ENCODE measurements at regions not wholly inside any gene's neighbourhood (a gene's known extent, or its start where the extent isn't known, plus 50 kb on each side); places are given as distances from the start of the nearest gene placed in this dataset.

DNA sequence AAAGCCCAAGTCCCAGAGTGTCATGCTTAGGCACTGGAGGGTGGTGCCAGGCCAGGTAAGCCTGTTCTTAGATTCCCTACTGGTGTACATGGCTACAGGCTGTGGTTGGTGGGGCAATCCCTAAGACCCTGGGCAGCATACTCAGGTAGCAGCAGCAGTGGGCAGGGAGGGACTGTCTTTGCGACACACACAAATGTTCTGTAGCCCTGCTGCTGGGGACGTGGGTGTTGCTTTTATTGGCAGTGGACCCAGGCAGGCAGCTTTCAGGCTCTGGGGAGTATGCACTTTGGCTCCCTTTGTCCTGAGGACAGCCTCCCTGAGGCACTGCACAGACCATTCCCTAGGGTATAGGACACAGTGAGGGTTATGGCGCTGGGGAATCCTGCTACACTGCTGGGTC is 137.1 kb upstream of the ADAMTS19 start:
- TF ChIP-seq, protein P1, sequence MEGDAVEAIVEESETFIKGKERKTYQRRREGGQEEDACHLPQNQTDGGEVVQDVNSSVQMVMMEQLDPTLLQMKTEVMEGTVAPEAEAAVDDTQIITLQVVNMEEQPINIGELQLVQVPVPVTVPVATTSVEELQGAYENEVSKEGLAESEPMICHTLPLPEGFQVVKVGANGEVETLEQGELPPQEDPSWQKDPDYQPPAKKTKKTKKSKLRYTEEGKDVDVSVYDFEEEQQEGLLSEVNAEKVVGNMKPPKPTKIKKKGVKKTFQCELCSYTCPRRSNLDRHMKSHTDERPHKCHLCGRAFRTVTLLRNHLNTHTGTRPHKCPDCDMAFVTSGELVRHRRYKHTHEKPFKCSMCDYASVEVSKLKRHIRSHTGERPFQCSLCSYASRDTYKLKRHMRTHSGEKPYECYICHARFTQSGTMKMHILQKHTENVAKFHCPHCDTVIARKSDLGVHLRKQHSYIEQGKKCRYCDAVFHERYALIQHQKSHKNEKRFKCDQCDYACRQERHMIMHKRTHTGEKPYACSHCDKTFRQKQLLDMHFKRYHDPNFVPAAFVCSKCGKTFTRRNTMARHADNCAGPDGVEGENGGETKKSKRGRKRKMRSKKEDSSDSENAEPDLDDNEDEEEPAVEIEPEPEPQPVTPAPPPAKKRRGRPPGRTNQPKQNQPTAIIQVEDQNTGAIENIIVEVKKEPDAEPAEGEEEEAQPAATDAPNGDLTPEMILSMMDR (conservative IDR thresholded peaks at IDR 0.05), result no peak
- Histone ChIP-seq H2AFZ (no peak overlapping the region), H3K36me3 (ENCODE audit: low read depth) (no peaks in the 10 kb centered on the region), H3K4me1 (replicated peaks; ENCODE audit: insufficient read depth) (no peaks in the 10 kb centered on the region), H3F3A (ENCODE audit: insufficient read depth, low read depth) (no peaks in the 10 kb centered on the region), H4K20me1 (ENCODE audit: insufficient read depth) (no peaks in the 10 kb centered on the region), H3K4me3 (no peak overlapping the region), H3K9me3 (ENCODE audit: insufficient read depth, low read depth) (no peaks in the 10 kb centered on the region), H3K27ac (no peak overlapping the region), H3K4me2 (no peak overlapping the region), H3K9me2 (ENCODE audit: insufficient read depth) (no peaks in the 10 kb centered on the region), H3K79me2 (ENCODE audit: low read depth) (no peaks in the 10 kb centered on the region), H3K27me3 (ENCODE audit: insufficient read depth, low read depth) (no peaks in the 10 kb centered on the region)
- intact Hi-C loops (cut with micrococcal nuclease; ENCODE audit: unreplicated experiment), result no loop called here
- DNase-seq, result no peak
- BruUV-seq (replicated peaks), result no TSS peak
- CTCF ChIA-PET, result no interaction called here
- POLR2A ChIA-PET (ENCODE audit: unreplicated experiment), result no interaction called here

DNA sequence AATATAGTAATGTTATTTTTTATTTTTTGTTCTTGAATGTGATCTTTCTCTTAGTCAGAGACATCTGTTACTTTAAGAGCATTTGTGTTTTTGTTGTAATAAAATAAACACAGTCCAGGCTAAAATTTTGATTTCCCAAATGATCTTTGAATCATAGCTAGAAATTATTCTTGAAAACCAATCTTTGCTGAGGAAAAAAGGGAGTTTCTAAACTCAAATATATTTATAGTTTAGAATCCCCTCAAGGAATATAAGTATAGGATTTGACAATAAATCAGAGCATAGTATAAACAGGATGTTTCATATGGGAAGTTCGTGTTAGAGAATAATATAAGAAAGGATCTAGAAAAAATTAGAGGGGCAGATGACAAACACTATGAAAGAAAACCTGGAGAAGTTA is 118.8 kb upstream of the ADAMTS19 start:
- no TSS peak for BruUV-seq (replicated peaks)
- no peaks in the 10 kb centered on the region for H3F3A ChIP-seq (ENCODE audit: insufficient read depth, low read depth)

DNA sequence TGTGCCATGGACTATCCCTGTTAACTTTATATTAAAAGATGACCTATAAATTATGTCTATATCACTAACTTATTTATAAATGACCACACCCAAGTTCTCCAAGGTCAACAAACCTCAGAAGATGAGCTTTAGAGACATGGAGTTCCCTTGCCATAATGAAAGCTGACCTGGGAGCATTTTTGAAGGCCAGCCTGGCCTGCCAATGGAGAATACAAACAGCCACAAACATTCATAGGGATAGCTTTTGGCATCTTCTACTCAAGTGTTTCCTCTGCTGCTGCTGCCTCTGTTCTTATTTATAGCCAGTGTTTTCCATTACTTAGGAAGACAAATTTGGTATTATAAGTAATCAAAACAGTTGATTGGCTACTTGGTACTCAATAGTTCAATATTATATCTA is 117.3 kb upstream of the ADAMTS19 start:
- CTCF ChIA-PET, result no interaction called here
- Histone ChIP-seq H3K79me2 (ENCODE audit: low read depth) (no peaks in the 10 kb centered on the region), H3K9me3 (ENCODE audit: insufficient read depth, low read depth) (no peaks in the 10 kb centered on the region), H3K27me3 (ENCODE audit: insufficient read depth, low read depth) (no peaks in the 10 kb centered on the region), H3K4me1 (replicated peaks; ENCODE audit: insufficient read depth) (no peaks in the 10 kb centered on the region), H2AFZ (no peak overlapping the region), H3K9me2 (ENCODE audit: insufficient read depth) (no peaks in the 10 kb centered on the region), H4K20me1 (ENCODE audit: insufficient read depth) (no peaks in the 10 kb centered on the region), H3K36me3 (ENCODE audit: low read depth) (no peaks in the 10 kb centered on the region), H3K4me2 (no peak overlapping the region), H3K4me3 (no peak overlapping the region), H3F3A (ENCODE audit: insufficient read depth, low read depth) (no peaks in the 10 kb centered on the region), H3K27ac (no peak overlapping the region)
- no TSS peak for BruUV-seq (replicated peaks)
- DNase-seq, result no peak
- POLR2A ChIA-PET (ENCODE audit: unreplicated experiment), result no interaction called here
- TF ChIP-seq, protein P1 (conservative IDR thresholded peaks at IDR 0.05), result no peak
- no peak for TF ChIP-seq EZH2 (IDR thresholded peaks at IDR 0.05; ENCODE audit: low read depth)
- intact Hi-C loops (cut with micrococcal nuclease; ENCODE audit: unreplicated experiment), result no loop called here

More for the DNA sequence above, 118.8 kb upstream of the ADAMTS19 start:
- Histone ChIP-seq H2AFZ (no peak overlapping the region), H3K79me2 (ENCODE audit: low read depth) (no peaks in the 10 kb centered on the region), H3K4me1 (replicated peaks; ENCODE audit: insufficient read depth) (no peaks in the 10 kb centered on the region), H3K9me3 (ENCODE audit: insufficient read depth, low read depth) (no peaks in the 10 kb centered on the region), H3K27me3 (ENCODE audit: insufficient read depth, low read depth) (no peaks in the 10 kb centered on the region), H3K36me3 (ENCODE audit: low read depth) (no peaks in the 10 kb centered on the region), H3K9me2 (ENCODE audit: insufficient read depth) (no peaks in the 10 kb centered on the region), H3K4me2 (no peak overlapping the region), H3K27ac (no peak overlapping the region), H4K20me1 (ENCODE audit: insufficient read depth) (no peaks in the 10 kb centered on the region), H3K4me3 (no peak overlapping the region)
- DNase-seq, result no peak
- intact Hi-C loops (cut with micrococcal nuclease; ENCODE audit: unreplicated experiment), result no loop called here
- ChIA-PET CTCF (no interaction called here), POLR2A (ENCODE audit: unreplicated experiment) (no interaction called here)
- TF ChIP-seq, protein P1 (conservative IDR thresholded peaks at IDR 0.05), result no peak
- TF ChIP-seq EZH2 (IDR thresholded peaks at IDR 0.05; ENCODE audit: low read depth), result no peak

All from PC-9 (cell line).